ENCODE measurements at regions not wholly inside any gene's neighbourhood (a gene's known extent, or its start where the extent isn't known, plus 50 kb on each side); places are given as distances from the start of the nearest gene placed in this dataset.

- Histone ChIP-seq H3K9ac (ENCODE audit: low read length) (no peak overlapping the region), H3K36me3 (ENCODE audit: low read length) (no peaks in the 10 kb centered on the region), H3K9me2 (replicated peaks; ENCODE audit: insufficient read depth, low read length) (no peaks in the 10 kb centered on the region), H3K79me2 (ENCODE audit: insufficient read depth, low read length) (no peaks in the 10 kb centered on the region), H3K4me3 (ENCODE audit: insufficient read depth, low read length, poor library complexity, severe bottlenecking) (no peak overlapping the region), H3K4me2 (ENCODE audit: low read depth, low read length, poor library complexity, severe bottlenecking) (no peak overlapping the region), H2AFZ (ENCODE audit: low read depth, low read length, severe bottlenecking) (no peak overlapping the region), H3K27ac (ENCODE audit: low read depth, low read length) (no peak overlapping the region), H3K27me3 (ENCODE audit: low read length) (no peaks in the 10 kb centered on the region), H4K20me1 (ENCODE audit: low read depth, low read length) (no peaks in the 10 kb centered on the region), H3K9me3 (ENCODE audit: insufficient read depth, low read length) (no peaks in the 10 kb centered on the region), H3F3A (ENCODE audit: insufficient read depth) (no peaks in the 10 kb centered on the region)
- TF ChIP-seq CTCF (IDR thresholded peaks at IDR 0.05; ENCODE audit: insufficient read depth, low read length, poor library complexity, severe bottlenecking) (no peak), EZH2phosphoT487 (conservative IDR thresholded peaks at IDR 0.05; ENCODE audit: low read length) (no peak)
Observed at GRCh38 chr4:136320465-136320813, 1211.9 kb downstream of the PCDH18 start.

- no peak for TF ChIP-seq CTCF (IDR thresholded peaks at IDR 0.05; ENCODE audit: insufficient read depth, low read length, poor library complexity, severe bottlenecking)
- no peak for TF ChIP-seq EZH2phosphoT487 (conservative IDR thresholded peaks at IDR 0.05; ENCODE audit: low read length)
- Histone ChIP-seq H3K27me3 (ENCODE audit: low read length) (no peaks in the 10 kb centered on the region), H3K27ac (ENCODE audit: low read depth, low read length) (no peak overlapping the region), H3K79me2 (ENCODE audit: insufficient read depth, low read length) (no peaks in the 10 kb centered on the region), H3K9ac (ENCODE audit: low read length) (no peak overlapping the region), H3K36me3 (ENCODE audit: low read length) (no peaks in the 10 kb centered on the region), H3K9me2 (replicated peaks; ENCODE audit: insufficient read depth, low read length) (no peaks in the 10 kb centered on the region), H3K4me3 (ENCODE audit: insufficient read depth, low read length, poor library complexity, severe bottlenecking) (no peak overlapping the region), H3K9me3 (ENCODE audit: insufficient read depth, low read length) (no peaks in the 10 kb centered on the region), H2AFZ (ENCODE audit: low read depth, low read length, severe bottlenecking) (no peak overlapping the region), H4K20me1 (ENCODE audit: low read depth, low read length) (no peaks in the 10 kb centered on the region), H3F3A (ENCODE audit: insufficient read depth) (no peaks in the 10 kb centered on the region), H3K4me2 (ENCODE audit: low read depth, low read length, poor library complexity, severe bottlenecking) (no peak overlapping the region)
Observed at GRCh38 chr4:136319789-136320464, 1212.4 kb downstream of the PCDH18 start.

- Histone ChIP-seq H3K27ac (ENCODE audit: low read depth, low read length) (no peak overlapping the region), H3K9me2 (replicated peaks; ENCODE audit: insufficient read depth, low read length) (no peaks in the 10 kb centered on the region), H3K27me3 (ENCODE audit: low read length) (no peaks in the 10 kb centered on the region), H3K79me2 (ENCODE audit: insufficient read depth, low read length) (no peaks in the 10 kb centered on the region), H2AFZ (ENCODE audit: low read depth, low read length, severe bottlenecking) (peak overlapping the region; percentile 48), H3K9ac (ENCODE audit: low read length) (no peak overlapping the region), H3F3A (ENCODE audit: insufficient read depth) (no peaks in the 10 kb centered on the region), H3K4me2 (ENCODE audit: low read depth, low read length, poor library complexity, severe bottlenecking) (no peak overlapping the region), H3K36me3 (ENCODE audit: low read length) (no peaks in the 10 kb centered on the region), H3K4me3 (ENCODE audit: insufficient read depth, low read length, poor library complexity, severe bottlenecking) (no peak overlapping the region), H4K20me1 (ENCODE audit: low read depth, low read length) (no peaks in the 10 kb centered on the region), H3K9me3 (ENCODE audit: insufficient read depth, low read length) (no peaks in the 10 kb centered on the region)
- no peak for TF ChIP-seq EZH2phosphoT487 (conservative IDR thresholded peaks at IDR 0.05; ENCODE audit: low read length)
- no peak for TF ChIP-seq CTCF (IDR thresholded peaks at IDR 0.05; ENCODE audit: insufficient read depth, low read length, poor library complexity, severe bottlenecking)
Observed at GRCh38 chr4:136316961-136317360, 1215.3 kb downstream of the PCDH18 start.

All from SU-DHL-6 (cell line).